Activated CD8-positive, alpha-beta T cell treated with anti-CD3 and anti-CD28 coated beads, Interleukin-2, amount 10 ng/mL, durations not matched to agents 7 days and 5 days (primary cell): ENCODE measurements at regions not wholly inside any gene's neighbourhood (a gene's known extent, or its start where the extent isn't known, plus 50 kb on each side); places are given as distances from the start of the nearest gene placed in this dataset.

ENCODE experiments used
- ATAC-seq: fragments of 150-1000 bp; cut with Tn5 transposase; one replicate; pipeline ENCODE4 v1.10.0; 2021; ENCODE audit warnings: moderate library complexity
- CTCF ChIA-PET: fragments of 350-600 bp; sonication (Branson Sonifier 250); formaldehyde crosslinking; loops from one replicate; lab custom pipeline; 2021; ENCODE audit warnings: antibody characterized with exemption; lab: Charles Lee
- POLR2A ChIA-PET: fragments of 350-600 bp; sonication (Branson Sonifier 250); formaldehyde crosslinking; loops from one replicate; lab custom pipeline; 2021; ENCODE audit warnings: antibody characterized with exemption; lab: Charles Lee
- DNase-seq: peaks from one replicate; pipeline ENCODE4 v3.0.0-alpha.2; 2020
- H3K27ac Mint-ChIP-seq: one replicate; pipeline ENCODE4 v1.8.0; 2021; ENCODE audit warnings: mild to moderate bottlenecking, mixed read lengths
- H3K27me3 Mint-ChIP-seq: one replicate; pipeline ENCODE4 v1.8.0; 2021; ENCODE audit warnings: low read depth, mixed read lengths
- H3K36me3 Mint-ChIP-seq: one replicate; pipeline ENCODE4 v1.8.0; 2021; ENCODE audit warnings: low read depth, mixed read lengths
- H3K4me1 Mint-ChIP-seq: one replicate; pipeline ENCODE4 v1.8.0; 2021; ENCODE audit warnings: low read depth, mixed read lengths
- H3K4me3 Mint-ChIP-seq: one replicate; pipeline ENCODE4 v1.8.0; 2021; ENCODE audit warnings: mild to moderate bottlenecking, mixed read lengths
- H3K9me3 Mint-ChIP-seq: one replicate; pipeline ENCODE4 v1.8.0; 2022; ENCODE audit warnings: mixed read lengths; ENCODE audit not compliant: insufficient read depth

DNA sequence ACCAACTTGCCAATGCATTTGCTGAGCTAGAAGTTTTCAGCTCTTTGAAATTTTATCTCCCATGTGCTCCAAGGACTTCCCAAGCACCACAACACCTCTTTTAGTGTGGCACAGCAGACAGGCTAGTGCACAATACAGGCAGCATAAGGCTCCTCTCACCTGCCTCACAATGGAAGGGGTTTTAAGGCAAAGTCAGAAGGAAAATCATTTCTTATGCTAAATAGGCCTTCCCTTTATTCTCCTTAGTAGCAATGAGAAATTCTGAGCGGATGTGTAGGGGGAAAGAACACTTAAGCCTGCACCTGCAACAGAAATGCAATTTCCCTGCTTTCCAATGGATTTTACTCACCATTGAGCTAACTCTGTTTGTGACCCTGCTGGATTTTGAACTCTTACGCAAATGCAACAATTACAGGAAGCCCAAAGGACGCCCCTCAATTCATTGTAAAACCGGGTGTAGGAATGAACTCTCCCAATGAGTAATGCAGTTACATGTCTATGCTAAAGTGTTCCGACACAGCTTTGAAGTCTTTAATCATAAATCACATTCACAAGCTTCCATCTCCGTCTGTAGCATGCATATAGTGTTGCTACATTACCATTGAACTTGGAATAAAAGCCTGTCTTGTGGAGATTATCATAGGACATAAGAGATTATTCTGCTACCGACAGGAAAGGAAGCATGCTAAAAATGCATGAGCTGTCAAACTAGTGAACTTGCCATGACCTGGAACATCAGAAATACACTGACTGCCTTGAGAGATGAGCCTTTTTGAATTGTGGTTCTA is 1084.9 kb downstream of the RPA4 start:
- ATAC-seq (no peak), DNase-seq (no peak)
- POLR2A ChIA-PET, result no interaction called here
- no peaks in the 10 kb centered on the region for H3K36me3 Mint-ChIP-seq
- H3K9me3 Mint-ChIP-seq, result no peaks in the 10 kb centered on the region
- no peaks in the 10 kb centered on the region for H3K27me3 Mint-ChIP-seq
- no peak overlapping the region for H3K27ac Mint-ChIP-seq
- no peak overlapping the region for H3K4me3 Mint-ChIP-seq
- CTCF ChIA-PET, result no interaction called here
- H3K4me1 Mint-ChIP-seq, result no peaks in the 10 kb centered on the region

DNA sequence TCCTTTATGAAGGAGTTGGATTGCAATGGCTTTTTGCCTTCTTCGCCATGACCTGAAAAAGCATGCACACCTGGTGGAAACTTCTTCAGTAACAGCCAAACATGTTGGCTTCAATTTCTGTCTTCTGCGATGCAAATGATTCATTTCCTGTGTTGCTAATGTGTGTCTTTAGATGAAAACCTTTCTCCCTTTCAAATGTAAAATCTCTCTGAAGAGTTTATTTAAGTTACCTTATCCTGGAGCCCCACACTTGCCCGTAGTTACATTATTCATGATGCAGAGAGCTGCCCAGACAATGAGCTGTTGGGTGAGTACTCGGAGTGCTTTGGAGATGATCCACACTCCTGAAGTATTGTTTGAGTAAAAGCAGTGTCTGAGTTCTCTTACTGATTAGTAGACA is 1100.9 kb downstream of the RPA4 start:
- ATAC-seq (no peak), DNase-seq (no peak)
- no peak overlapping the region for H3K27ac Mint-ChIP-seq
- CTCF ChIA-PET, result no interaction called here
- POLR2A ChIA-PET, result no interaction called here
- no peaks in the 10 kb centered on the region for H3K36me3 Mint-ChIP-seq
- H3K27me3 Mint-ChIP-seq, result no peaks in the 10 kb centered on the region
- no peaks in the 10 kb centered on the region for H3K9me3 Mint-ChIP-seq
- H3K4me3 Mint-ChIP-seq, result no peak overlapping the region
- H3K4me1 Mint-ChIP-seq, result no peaks in the 10 kb centered on the region

DNA sequence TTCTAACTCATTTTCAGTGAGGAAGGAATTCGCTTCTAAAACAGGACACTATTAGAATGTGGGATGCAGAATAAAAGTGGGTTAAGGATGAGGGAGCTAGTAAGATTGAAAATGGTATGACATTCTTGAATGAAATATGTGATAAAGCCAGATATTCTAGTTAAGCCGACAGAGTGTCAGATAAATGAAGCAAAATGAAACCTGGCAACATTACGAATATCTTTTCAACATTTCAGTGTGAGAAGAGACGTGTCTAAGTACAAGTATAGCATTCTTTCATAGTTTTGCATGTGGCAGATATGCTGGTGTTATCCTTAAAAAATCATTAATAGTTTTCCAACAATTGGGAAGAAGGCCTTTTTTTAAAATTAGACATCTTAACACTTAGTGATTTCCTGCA is 1101.4 kb downstream of the RPA4 start:
- Mint-ChIP-seq H3K4me1 (no peaks in the 10 kb centered on the region), H3K27me3 (no peaks in the 10 kb centered on the region), H3K36me3 (no peaks in the 10 kb centered on the region), H3K27ac (no peak overlapping the region), H3K4me3 (no peak overlapping the region), H3K9me3 (no peaks in the 10 kb centered on the region)
- DNase-seq (no peak), ATAC-seq (no peak)
- POLR2A ChIA-PET, result no interaction called here
- CTCF ChIA-PET, result no interaction called here

DNA sequence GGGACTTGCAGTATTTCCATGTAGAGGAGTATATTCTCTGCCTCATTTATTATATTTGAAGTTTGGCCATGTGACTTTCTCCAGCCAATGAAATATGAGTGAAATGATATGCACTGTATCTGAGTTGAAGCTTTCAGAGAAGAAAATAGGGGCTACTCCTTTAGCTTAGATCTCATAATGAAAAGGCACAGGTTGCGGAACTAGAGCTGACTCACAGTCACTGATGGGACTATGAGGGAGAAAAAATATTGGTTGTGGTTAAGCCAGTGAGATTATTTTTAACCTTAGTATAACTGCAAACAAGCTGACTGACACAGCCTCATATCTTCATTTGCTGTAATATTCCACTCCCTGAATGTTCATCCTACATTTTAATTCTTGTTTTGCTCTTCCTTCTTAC is 1104.3 kb downstream of the RPA4 start:
- H3K9me3 Mint-ChIP-seq, result no peaks in the 10 kb centered on the region
- no peaks in the 10 kb centered on the region for H3K27me3 Mint-ChIP-seq
- DNase-seq, result no peak
- ATAC-seq, result no peak
- H3K4me1 Mint-ChIP-seq, result no peaks in the 10 kb centered on the region
- POLR2A ChIA-PET, result no interaction called here
- H3K36me3 Mint-ChIP-seq, result no peaks in the 10 kb centered on the region
- CTCF ChIA-PET, result no interaction called here
- no peak overlapping the region for H3K27ac Mint-ChIP-seq
- no peak overlapping the region for H3K4me3 Mint-ChIP-seq

DNA sequence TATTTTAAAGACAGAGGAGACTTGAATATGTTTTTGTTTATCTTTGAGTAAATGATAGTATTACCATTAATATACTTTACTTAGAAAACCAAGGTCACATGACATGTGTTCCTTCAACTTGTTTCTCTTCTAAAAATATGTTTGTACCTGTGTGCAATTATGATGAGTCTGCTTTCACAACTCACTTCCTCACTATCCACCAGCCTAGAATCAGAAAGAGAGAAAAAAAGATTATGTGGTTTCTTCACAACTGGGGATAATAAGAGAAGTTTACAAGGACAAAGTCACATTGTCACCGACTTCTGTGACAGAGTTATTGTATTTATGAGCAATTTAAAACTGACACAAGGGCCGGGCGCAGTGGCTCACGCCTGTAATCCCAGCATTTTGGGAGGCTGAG is 1112.1 kb downstream of the RPA4 start:
- POLR2A ChIA-PET, result interaction anchor here (0.6 kb wide), 1 partner anchor 1583 kb away, joined by 3 read pairs; no protein-coding TSS in a partner anchor
- DNase-seq (no peak), ATAC-seq (no peak)
- no peaks in the 10 kb centered on the region for H3K9me3 Mint-ChIP-seq
- H3K27ac Mint-ChIP-seq, result no peak overlapping the region
- H3K36me3 Mint-ChIP-seq, result no peaks in the 10 kb centered on the region
- CTCF ChIA-PET, result no interaction called here
- no peak overlapping the region for H3K4me3 Mint-ChIP-seq
- H3K4me1 Mint-ChIP-seq, result no peaks in the 10 kb centered on the region
- H3K27me3 Mint-ChIP-seq, result no peaks in the 10 kb centered on the region

DNA sequence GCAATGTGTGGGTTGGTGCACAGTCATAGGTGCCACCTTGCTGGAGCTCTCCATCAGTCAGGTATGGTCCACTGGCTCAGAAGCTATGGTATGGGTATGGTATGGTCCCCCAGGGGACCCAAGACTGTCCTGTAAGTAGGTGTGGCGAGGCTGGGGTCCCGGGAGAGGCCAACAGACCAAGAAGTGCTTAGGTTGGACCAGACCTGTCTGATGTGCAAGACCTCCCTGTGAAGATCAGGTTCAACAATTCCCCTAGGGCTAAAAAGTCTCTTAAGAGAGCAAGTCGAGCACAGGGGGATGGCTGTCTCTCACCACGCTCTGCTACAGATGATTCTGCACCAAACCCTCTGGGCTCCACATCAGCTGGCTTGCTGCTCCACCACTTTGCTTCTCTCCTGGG is 1145.0 kb downstream of the RPA4 start:
- no peak for ATAC-seq
- ChIA-PET CTCF (no interaction called here), POLR2A (no interaction called here)
- Mint-ChIP-seq H3K27ac (no peak overlapping the region), H3K4me3 (no peak overlapping the region), H3K27me3 (no peaks in the 10 kb centered on the region), H3K9me3 (no peaks in the 10 kb centered on the region), H3K4me1 (no peaks in the 10 kb centered on the region), H3K36me3 (no peaks in the 10 kb centered on the region)
- DNase-seq, result no peak

DNA sequence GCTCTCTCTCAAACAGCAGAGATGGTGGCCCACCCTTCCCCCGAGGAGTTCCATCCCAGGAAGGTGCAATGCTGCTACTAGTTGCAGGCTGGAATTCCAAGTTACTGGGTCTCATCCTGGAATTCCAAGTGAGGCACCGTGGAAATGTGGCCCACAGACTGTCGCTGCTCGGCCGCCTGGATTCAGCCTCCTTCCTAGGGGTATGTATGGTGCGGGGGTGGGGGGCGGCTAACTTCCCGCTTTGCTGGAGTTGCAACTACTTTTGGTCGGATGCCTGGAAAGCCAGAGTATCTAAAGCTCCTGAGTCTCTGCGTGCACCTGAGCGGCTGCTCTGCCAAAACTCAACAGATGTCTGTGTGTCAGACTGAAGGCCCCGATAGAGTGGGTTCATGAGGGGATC is 1146.2 kb downstream of the RPA4 start:
- POLR2A ChIA-PET, result no interaction called here
- no peaks in the 10 kb centered on the region for H3K9me3 Mint-ChIP-seq
- no peak overlapping the region for H3K4me3 Mint-ChIP-seq
- no peak overlapping the region for H3K27ac Mint-ChIP-seq
- ATAC-seq, result no peak
- no peak for DNase-seq
- no peaks in the 10 kb centered on the region for H3K4me1 Mint-ChIP-seq
- no peaks in the 10 kb centered on the region for H3K27me3 Mint-ChIP-seq
- no peaks in the 10 kb centered on the region for H3K36me3 Mint-ChIP-seq
- CTCF ChIA-PET, result no interaction called here

DNA sequence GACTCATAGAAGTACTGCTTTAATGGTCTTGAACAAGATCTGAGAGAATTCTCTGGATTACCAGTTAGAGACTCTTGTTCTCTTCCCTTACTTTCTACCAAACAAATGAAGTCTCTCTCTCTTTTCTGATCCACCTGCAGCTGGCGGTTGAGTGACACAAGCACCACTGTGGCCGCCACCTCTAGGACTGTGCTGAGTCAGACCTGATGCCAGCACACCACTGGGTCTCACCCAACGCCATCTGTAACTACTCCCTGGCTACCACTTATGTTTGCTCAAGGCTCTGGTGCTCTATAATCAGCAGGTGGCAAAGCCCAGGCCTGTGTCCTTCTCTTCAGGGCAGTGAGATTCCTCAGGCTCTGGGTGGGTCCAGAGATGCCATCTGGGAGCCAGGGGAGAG is 1173.5 kb downstream of the RPA4 start:
- ATAC-seq (no peak), DNase-seq (no peak)
- H3K4me3 Mint-ChIP-seq, result no peak overlapping the region
- H3K4me1 Mint-ChIP-seq, result no peaks in the 10 kb centered on the region
- no peak overlapping the region for H3K27ac Mint-ChIP-seq
- H3K27me3 Mint-ChIP-seq, result no peaks in the 10 kb centered on the region
- H3K9me3 Mint-ChIP-seq, result no peaks in the 10 kb centered on the region
- POLR2A ChIA-PET, result no interaction called here
- CTCF ChIA-PET, result no interaction called here
- H3K36me3 Mint-ChIP-seq, result no peaks in the 10 kb centered on the region

DNA sequence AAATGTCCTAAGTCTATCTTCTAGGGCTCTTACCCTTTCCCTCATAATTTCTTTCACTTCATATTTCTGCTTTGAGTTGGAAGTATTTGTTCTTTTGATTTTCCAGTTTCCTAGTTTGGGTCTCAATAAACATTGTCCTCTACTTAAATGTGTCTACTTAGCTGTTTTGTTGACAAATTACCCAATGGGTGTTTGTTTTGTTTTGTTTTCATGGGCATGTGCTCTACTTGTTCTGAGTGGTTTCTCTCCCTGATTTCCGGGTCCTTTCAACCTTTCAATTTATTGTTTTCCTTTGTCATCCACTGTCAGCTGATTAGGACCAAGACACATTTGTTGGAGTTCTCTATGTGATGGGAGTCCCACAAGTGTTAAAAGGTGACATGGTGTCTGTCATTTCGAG is 1181.4 kb downstream of the RPA4 start:
- Mint-ChIP-seq H3K4me3 (no peak overlapping the region), H3K4me1 (no peaks in the 10 kb centered on the region), H3K36me3 (no peaks in the 10 kb centered on the region), H3K9me3 (no peaks in the 10 kb centered on the region), H3K27me3 (no peaks in the 10 kb centered on the region), H3K27ac (no peak overlapping the region)
- CTCF ChIA-PET, result no interaction called here
- DNase-seq, result no peak
- ATAC-seq, result no peak
- POLR2A ChIA-PET, result no interaction called here

DNA sequence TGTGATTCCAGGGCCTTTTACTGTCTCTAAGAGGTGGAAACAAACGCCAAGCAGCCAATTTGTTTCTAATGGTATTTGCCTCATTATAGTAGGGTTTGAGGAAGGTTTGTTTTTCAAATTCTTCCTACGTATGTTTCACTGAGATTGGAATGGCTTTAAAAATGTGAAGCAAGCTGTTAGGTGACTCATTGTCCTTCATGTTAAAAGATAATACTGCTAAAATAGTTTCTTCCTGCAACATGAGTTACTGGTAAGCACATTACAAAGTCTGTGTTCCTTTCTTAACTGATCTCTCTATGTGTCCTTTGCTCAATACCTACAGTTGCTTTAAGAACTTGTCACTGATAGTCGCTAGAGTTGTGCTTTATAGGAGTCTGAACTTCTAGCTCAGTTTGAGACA is 1183.9 kb downstream of the RPA4 start:
- ChIA-PET POLR2A (no interaction called here), CTCF (no interaction called here)
- Mint-ChIP-seq H3K9me3 (no peaks in the 10 kb centered on the region), H3K27me3 (no peaks in the 10 kb centered on the region), H3K27ac (no peak overlapping the region), H3K4me3 (no peak overlapping the region), H3K4me1 (no peaks in the 10 kb centered on the region), H3K36me3 (no peaks in the 10 kb centered on the region)
- ATAC-seq, result no peak
- DNase-seq, result no peak

DNA sequence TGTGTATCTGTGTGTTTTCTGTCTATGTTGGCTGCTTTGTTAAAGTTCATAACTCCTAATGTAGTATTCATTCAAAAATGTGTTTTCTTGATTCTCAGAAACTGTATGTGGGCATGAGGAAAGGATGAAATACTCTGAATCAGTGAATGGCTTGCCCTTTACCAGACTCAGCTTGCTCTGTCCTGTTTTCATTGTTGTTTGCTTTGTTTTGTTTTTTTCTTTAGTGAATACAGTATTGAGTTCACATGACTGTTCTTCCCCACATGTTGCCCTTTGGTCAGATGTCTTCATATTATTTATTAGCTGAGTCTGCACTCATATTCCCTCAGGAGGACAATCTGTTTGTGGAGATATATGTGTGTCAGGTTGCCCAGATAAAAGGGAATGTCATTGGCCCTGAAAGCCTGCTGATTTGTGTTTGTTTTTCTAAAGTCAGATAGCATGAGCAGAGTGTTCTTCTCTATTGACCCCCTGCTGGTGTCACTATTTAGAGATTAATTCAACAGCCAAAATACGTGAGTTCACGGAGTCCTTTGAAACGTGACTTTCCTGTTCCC is 1184.4 kb downstream of the RPA4 start:
- Mint-ChIP-seq H3K9me3 (no peaks in the 10 kb centered on the region), H3K36me3 (no peaks in the 10 kb centered on the region), H3K27me3 (no peaks in the 10 kb centered on the region), H3K4me1 (no peaks in the 10 kb centered on the region), H3K4me3 (no peak overlapping the region), H3K27ac (no peak overlapping the region)
- POLR2A ChIA-PET, result no interaction called here
- ATAC-seq, result no peak
- DNase-seq, result no peak
- CTCF ChIA-PET, result interaction anchor here (1.1 kb wide), 1 partner anchor 27 kb away, joined by 4 read pairs; no protein-coding TSS in a partner anchor

DNA sequence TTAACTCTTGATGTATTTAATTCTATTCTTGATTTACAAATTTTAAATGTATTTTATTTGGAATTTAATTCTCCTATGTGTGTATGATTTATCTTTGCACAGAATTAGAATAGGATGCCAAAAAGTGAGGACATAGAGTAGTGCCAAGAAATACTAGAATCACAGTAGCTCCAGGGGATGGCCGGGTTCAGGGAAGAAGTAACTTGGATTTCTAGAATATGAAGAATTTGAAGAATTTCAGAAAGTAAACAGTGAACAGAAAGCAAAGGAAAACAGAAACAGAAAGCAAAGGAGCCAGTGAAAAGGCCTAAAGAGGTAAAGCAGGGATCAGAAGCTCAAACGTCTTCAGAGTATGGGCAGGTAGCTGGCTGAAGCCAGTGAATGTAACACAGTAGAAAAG is 1187.6 kb downstream of the RPA4 start:
- H3K4me1 Mint-ChIP-seq, result no peaks in the 10 kb centered on the region
- ChIA-PET CTCF (no interaction called here), POLR2A (no interaction called here)
- ATAC-seq, result no peak
- H3K9me3 Mint-ChIP-seq, result no peaks in the 10 kb centered on the region
- no peaks in the 10 kb centered on the region for H3K36me3 Mint-ChIP-seq
- H3K27me3 Mint-ChIP-seq, result no peaks in the 10 kb centered on the region
- DNase-seq, result no peak
- H3K4me3 Mint-ChIP-seq, result no peak overlapping the region
- H3K27ac Mint-ChIP-seq, result no peak overlapping the region

DNA sequence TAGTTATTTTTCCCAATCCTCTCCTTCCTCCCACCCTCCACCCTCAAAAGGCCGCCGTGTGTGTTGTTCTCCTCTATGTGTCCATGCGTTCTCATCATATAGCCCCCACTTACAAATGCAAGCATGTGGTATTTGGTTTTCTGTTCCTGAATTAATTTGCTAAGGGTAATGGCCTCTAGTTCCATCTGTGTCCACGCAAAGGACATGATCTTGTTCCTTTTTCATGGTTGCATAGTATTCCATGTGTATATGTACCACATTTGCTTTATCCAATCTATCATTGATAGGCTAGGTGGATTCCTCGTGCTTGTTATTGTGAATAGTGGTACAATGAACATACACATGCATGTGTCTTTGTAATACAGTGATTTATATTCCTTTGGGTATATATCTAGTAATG is 1193.7 kb downstream of the RPA4 start:
- ChIA-PET CTCF (no interaction called here), POLR2A (no interaction called here)
- no peaks in the 10 kb centered on the region for H3K9me3 Mint-ChIP-seq
- no peaks in the 10 kb centered on the region for H3K27me3 Mint-ChIP-seq
- H3K36me3 Mint-ChIP-seq, result no peaks in the 10 kb centered on the region
- no peak overlapping the region for H3K4me3 Mint-ChIP-seq
- DNase-seq (no peak), ATAC-seq (no peak)
- H3K4me1 Mint-ChIP-seq, result no peaks in the 10 kb centered on the region
- H3K27ac Mint-ChIP-seq, result no peak overlapping the region
